OCI-M1 (cell line): ENCODE measurements at regions not wholly inside any gene's neighbourhood (a gene's known extent, or its start where the extent isn't known, plus 50 kb on each side); places are given as distances from the start of the nearest gene placed in this dataset.

ENCODE experiments used
- DNase-seq: peaks from one replicate; lab custom pipeline; 2025; lab: John Stamatoyannopoulos, UW

GRCh38 chr12:92650228-92650822, 52.5 kb upstream of the PLEKHG7 start:
- no peak for DNase-seq

DNA sequence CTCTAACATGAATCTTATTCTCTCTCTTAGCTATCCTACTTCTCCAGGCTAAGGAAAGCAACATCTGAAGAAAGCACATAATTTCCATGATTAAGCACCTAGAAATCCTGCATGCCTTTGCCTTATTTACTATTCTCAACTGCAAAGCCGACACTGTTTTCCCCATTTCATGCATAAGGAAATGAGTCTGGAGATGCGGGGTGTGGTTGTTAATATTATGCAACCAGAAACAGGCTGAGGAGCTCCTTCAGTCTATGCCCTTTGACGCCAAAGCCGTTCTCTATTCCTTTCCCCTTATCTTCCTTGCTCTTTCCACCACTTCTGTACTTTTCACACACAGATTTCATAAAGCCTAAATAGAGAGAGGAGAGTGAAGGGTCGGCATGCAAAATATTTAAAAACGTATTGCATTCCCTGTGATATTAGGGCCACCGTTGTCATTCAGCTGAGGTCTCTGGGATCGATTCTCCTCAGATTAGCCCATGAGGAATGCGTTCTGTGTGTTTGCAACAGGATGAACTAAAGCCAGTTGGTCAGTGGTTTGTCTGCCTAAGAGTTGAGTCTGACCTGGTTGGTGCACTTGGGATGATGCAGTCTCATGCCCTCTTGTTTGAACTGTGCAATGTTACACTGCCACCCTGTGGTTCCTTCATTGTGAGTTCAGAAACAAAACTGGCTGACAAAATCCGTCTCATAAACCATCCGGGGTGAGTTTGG, 53.1 kb upstream of the PLEKHG7 start:
- DNase-seq: peak; percentile 69

GRCh38 chr12:92648242-92649031, 54.4 kb upstream of the PLEKHG7 start:
- no peak for DNase-seq

DNA sequence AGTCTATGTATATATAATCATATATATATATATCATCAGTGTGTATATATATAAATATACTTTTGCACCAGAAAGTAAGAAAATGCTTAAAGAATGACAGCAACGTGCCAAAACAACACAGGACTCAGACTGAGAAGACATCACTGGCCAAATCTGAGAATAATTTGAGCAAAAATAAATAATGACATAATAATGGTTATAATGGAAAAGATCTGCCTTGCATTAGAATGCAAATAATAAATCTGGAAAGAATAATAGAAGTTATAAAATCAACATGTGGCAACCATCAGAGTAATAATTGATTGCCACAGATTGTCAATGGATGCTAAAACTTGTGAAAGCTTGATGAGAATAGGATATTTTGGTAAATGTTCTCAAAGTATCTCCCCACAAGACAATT, 61.5 kb upstream of the PLEKHG7 start:
- no peak for DNase-seq

DNA sequence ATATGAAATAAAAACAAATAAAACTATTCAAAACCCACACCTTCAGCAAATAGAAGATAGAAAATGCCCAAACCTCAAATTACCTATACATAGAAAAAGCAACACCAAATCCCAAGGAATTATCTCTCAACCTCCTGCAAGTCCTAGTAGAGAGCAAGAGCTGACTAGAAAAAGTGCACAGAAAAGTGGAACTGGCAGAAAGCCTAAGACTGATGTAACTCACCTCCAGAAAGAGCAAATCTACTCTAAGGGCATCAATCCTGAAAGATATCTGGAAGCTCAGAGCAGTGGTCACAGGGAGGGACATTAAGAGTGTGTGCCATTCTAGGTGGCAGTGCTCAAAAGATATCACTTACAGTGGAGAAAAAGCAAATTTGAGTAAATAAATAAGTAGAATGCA, 62.1 kb upstream of the PLEKHG7 start:
- no peak for DNase-seq

DNA sequence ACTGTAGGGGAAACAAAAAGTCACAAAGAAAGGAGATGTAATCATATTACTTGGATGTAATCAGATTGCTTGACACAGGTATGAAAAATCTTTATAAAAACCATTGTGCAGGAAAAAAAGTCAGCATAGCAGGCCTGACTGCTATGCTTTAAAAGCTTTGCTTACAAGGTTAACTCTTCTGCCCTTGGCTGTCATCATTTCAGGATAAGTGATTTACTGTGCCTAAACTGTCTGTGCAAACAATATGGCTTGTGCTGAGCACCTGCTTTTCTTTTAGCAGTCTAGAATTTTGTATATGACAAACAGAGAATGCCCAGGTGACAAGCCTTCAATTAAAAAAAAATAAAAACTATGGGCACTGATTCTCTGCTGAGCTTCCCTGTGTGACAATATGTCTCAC, 63.8 kb upstream of the PLEKHG7 start:
- DNase-seq: no peak

GRCh38 chr12:92634730-92635129, 68.1 kb upstream of the PLEKHG7 start:
- no peak for DNase-seq

DNA sequence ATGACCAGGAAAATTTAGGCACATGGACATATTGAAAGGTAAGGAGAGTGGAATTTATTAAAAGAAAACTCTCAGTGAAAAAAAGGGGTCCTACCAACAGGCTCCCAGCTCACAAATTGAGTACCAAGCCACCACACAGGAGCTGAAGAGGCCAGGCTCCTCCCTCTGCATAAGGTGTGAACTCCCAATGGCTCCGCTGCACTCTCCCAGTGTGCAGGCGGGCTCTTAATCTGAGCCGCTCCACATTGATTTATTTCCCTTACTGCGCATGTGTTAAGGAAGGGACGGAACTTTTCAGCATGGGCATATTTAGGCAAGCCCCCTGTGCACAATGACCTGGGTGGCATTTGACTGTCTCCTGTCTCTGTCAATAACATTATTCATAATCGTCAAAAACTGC, 68.6 kb upstream of the PLEKHG7 start:
- DNase-seq: no peak

DNA sequence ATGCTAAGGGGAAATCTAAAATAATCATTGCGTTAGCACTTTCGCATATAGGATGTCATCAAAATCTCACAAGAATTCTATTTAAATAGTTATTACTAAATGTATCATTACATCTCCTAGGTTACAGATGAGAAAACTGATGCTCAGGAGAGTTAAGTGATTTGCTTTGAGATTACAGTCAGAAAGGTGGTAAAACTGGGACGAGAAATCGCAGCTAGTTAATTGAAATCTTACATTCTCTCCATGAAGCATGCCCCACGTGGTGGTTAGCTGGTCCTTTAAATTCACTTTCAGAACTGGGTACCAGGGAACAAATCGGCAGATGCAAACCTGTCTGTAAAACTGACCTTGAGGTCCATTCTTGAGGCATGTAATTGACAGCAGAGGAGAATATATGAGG, 71.8 kb upstream of the PLEKHG7 start:
- no peak for DNase-seq

DNA sequence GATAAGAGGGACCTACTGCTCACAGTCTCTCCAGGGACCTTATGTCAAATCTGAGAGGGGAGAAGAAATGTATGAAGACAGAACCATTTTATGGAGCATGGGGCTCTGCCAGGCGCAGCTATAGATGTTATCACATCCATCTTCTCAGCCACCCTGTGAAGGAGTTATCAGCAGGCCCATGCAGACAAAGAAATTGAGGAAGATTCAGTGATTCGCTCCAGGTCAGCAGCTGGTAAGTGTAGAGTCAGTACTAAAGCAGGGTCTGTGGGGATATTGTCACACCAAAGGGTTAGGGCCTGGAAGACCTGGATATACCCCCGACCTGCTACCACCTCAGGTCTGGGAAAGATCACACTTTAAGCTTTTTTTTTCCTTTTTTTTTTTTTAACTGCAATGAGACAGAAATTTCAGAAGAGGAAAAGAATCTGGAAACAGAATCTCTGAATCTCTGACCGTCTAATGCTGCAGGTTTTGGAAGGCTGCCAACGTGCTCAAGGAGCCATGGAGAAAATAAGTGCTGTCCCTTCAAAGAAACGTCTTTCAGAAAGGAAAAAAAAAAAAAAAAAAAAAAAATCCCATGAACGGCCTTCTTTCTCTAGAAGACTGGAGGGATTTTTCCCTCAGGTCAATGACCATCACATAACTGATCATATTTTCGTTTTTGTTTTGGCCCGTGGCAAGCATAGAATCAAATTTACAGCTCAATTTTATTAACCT, 73.3 kb upstream of the PLEKHG7 start:
- no peak for DNase-seq

GRCh38 chr12:92628476-92628875, 74.3 kb upstream of the PLEKHG7 start:
- no peak for DNase-seq

GRCh38 chr12:92627511-92627910, 75.3 kb upstream of the PLEKHG7 start:
- DNase-seq: no peak

DNA sequence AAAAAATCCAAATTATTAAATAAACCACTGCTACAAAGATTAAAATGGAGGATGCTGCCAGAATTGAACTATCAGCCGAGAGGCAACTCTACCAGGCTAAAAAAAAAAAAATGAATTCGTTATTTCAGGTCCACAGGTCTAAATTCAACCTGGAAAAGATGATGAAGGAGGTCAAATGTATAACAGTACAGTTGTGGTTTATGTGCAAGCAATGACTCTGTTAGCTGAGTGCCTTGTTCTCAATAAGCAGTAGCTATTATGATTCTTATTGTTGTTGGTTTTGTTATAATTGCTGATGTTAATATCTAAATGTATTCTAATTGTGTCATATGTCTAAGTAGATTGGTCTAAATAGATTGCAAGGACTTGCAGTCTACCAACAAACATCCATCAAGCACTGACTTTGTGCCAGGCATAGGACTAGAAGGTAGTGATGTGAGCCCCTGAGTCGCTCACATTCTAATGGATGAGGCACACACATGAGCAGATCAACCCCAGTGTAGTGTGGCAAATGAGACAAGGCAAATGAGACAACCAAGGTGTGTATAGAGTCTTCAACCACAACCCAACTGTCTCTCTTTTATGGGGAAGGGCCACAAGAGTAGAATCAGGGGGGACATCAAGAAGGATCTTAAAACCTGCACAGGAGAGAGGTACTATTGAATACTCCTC, 77.0 kb upstream of the PLEKHG7 start:
- DNase-seq: no peak

GRCh38 chr12:92624236-92624635, 78.6 kb upstream of the PLEKHG7 start:
- DNase-seq: no peak

- DNase-seq: no peak
Measured at GRCh38 chr12:92623386-92623785, 79.4 kb upstream of the PLEKHG7 start.

DNA sequence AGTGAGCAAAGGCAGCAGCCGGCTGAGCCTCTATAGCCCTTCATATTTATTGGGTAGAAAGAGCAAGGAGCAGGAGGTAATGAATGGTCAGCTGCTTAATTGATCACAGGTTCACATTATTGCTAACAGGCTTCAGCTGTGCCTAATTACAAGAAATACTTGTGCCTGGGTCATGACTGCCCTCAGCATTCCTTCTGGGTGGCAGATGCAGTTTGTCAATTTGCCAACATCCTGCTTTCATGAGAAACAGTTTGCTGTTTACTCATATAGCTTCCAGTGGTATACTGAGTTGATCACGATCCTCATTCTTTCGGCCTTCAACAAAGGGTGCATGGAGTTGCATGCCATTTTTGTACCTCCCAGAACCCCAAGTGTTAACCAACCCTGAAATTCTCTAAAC, 81.0 kb upstream of the PLEKHG7 start:
- no peak for DNase-seq

GRCh38 chr12:92621312-92621711, 81.5 kb upstream of the PLEKHG7 start:
- DNase-seq: no peak

GRCh38 chr12:92619730-92620684, 82.8 kb upstream of the PLEKHG7 start:
- no peak for DNase-seq

GRCh38 chr12:92619026-92619425, 83.8 kb upstream of the PLEKHG7 start:
- no peak for DNase-seq

- no peak for DNase-seq
Measured at GRCh38 chr12:92615703-92616102, 87.1 kb upstream of the PLEKHG7 start.

DNA sequence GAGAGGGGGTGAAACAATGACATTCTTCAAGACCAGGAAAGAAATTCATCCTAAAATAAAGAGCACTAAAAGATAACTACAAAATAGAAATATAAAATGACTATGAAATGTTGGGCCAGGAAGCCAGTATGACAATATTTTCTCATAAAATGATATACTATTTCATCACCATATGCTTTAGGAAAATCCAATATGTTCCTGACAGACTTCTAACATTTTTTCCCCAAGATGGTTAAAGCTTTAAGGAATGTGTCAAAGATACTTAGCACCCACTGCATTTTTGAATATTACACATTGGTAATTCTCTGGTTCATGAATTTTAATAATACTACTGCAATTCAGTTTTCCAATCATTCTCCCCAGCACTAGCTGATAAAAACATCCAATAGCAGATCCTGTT, 87.7 kb upstream of the PLEKHG7 start:
- DNase-seq: no peak
